Mononuclear cell (primary cell): ENCODE measurements at regions not wholly inside any gene's neighbourhood (a gene's known extent, or its start where the extent isn't known, plus 50 kb on each side); places are given as distances from the start of the nearest gene placed in this dataset.

ENCODE experiments used
- H3K27me3 ChIP-seq: 2 replicates; pipeline ENCODE4 v1.6.0; 2011; ENCODE audit warnings: low read length, control low read depth; ENCODE audit not compliant: insufficient read depth
- H3K4me1 ChIP-seq: 2 replicates; pipeline ENCODE4 v1.5.1; 2011; ENCODE audit warnings: mild to moderate bottlenecking, low read length, control low read depth; ENCODE audit not compliant: insufficient read depth
- H3K4me3 ChIP-seq: 2 replicates; pipeline ENCODE4 v1.5.1; 2011; ENCODE audit warnings: mild to moderate bottlenecking, low read length, moderate library complexity
- H3K9me3 ChIP-seq: 2 replicates; pipeline ENCODE4 v1.5.1; 2011; ENCODE audit warnings: low read depth, mild to moderate bottlenecking, control low read depth, low read length

GRCh38 chr13:103539265-103539664, 473.0 kb upstream of the SLC10A2 start:
- Histone ChIP-seq H3K4me3 (no peak overlapping the region), H3K27me3 (no peaks in the 10 kb centered on the region), H3K4me1 (no peaks in the 10 kb centered on the region), H3K9me3 (no peaks in the 10 kb centered on the region)

- no peaks in the 10 kb centered on the region for H3K4me1 ChIP-seq
- H3K9me3 ChIP-seq = no peaks in the 10 kb centered on the region
Measured at GRCh38 chr13:103537616-103538015, 471.4 kb upstream of the SLC10A2 start.

GRCh38 chr13:103531278-103531677, 465.1 kb upstream of the SLC10A2 start:
- Histone ChIP-seq H3K4me1 (no peaks in the 10 kb centered on the region), H3K27me3 (no peaks in the 10 kb centered on the region), H3K9me3 (peaks cover 5% of the 10 kb centered on the region), H3K4me3 (no peak overlapping the region)

More at GRCh38 chr13:103537616-103538015, 471.4 kb upstream of the SLC10A2 start:
- H3K27me3 ChIP-seq = no peaks in the 10 kb centered on the region
- H3K4me3 ChIP-seq = no peak overlapping the region

GRCh38 chr13:103528437-103528836, 462.2 kb upstream of the SLC10A2 start:
- Histone ChIP-seq H3K9me3 (peaks cover 5% of the 10 kb centered on the region), H3K4me3 (no peak overlapping the region)

GRCh38 chr13:103525530-103525929, 459.3 kb upstream of the SLC10A2 start:
- no peak overlapping the region for H3K4me3 ChIP-seq
- no peaks in the 10 kb centered on the region for H3K27me3 ChIP-seq
- H3K9me3 ChIP-seq = no peaks in the 10 kb centered on the region
- H3K4me1 ChIP-seq = no peaks in the 10 kb centered on the region

More at GRCh38 chr13:103528437-103528836, 462.2 kb upstream of the SLC10A2 start:
- Histone ChIP-seq H3K4me1 (no peaks in the 10 kb centered on the region), H3K27me3 (no peaks in the 10 kb centered on the region)

- Histone ChIP-seq H3K27me3 (no peaks in the 10 kb centered on the region), H3K4me3 (no peak overlapping the region), H3K4me1 (no peaks in the 10 kb centered on the region), H3K9me3 (no peaks in the 10 kb centered on the region)
Measured at GRCh38 chr13:103523858-103524257, 457.6 kb upstream of the SLC10A2 start.

GRCh38 chr13:103521532-103521931, 455.3 kb upstream of the SLC10A2 start:
- Histone ChIP-seq H3K4me3 (no peak overlapping the region), H3K4me1 (no peaks in the 10 kb centered on the region)

GRCh38 chr13:103517768-103518102, 451.5 kb upstream of the SLC10A2 start:
- H3K27me3 ChIP-seq = no peaks in the 10 kb centered on the region
- H3K9me3 ChIP-seq = no peaks in the 10 kb centered on the region
- no peaks in the 10 kb centered on the region for H3K4me1 ChIP-seq
- no peak overlapping the region for H3K4me3 ChIP-seq

More at GRCh38 chr13:103521532-103521931, 455.3 kb upstream of the SLC10A2 start:
- Histone ChIP-seq H3K9me3 (no peaks in the 10 kb centered on the region), H3K27me3 (no peaks in the 10 kb centered on the region)

GRCh38 chr13:103517066-103517767, 451.0 kb upstream of the SLC10A2 start:
- H3K4me3 ChIP-seq = no peak overlapping the region
- no peaks in the 10 kb centered on the region for H3K4me1 ChIP-seq
- no peaks in the 10 kb centered on the region for H3K27me3 ChIP-seq
- no peaks in the 10 kb centered on the region for H3K9me3 ChIP-seq

- H3K4me3 ChIP-seq = no peak overlapping the region
- no peaks in the 10 kb centered on the region for H3K9me3 ChIP-seq
- H3K4me1 ChIP-seq = no peaks in the 10 kb centered on the region
- H3K27me3 ChIP-seq = no peaks in the 10 kb centered on the region
Measured at GRCh38 chr13:103516015-103516795, 450.0 kb upstream of the SLC10A2 start.

- Histone ChIP-seq H3K4me1 (no peaks in the 10 kb centered on the region), H3K9me3 (no peaks in the 10 kb centered on the region), H3K27me3 (no peaks in the 10 kb centered on the region), H3K4me3 (no peak overlapping the region)
Measured at GRCh38 chr13:103515410-103515809, 449.2 kb upstream of the SLC10A2 start.

- Histone ChIP-seq H3K27me3 (no peaks in the 10 kb centered on the region), H3K4me1 (no peaks in the 10 kb centered on the region), H3K4me3 (no peak overlapping the region)
Measured at GRCh38 chr13:103514619-103515018, 448.4 kb upstream of the SLC10A2 start.

GRCh38 chr13:103514188-103514587, 448.0 kb upstream of the SLC10A2 start:
- Histone ChIP-seq H3K27me3 (no peaks in the 10 kb centered on the region), H3K4me1 (no peaks in the 10 kb centered on the region), H3K4me3 (no peak overlapping the region), H3K9me3 (no peaks in the 10 kb centered on the region)

More at GRCh38 chr13:103514619-103515018, 448.4 kb upstream of the SLC10A2 start:
- no peaks in the 10 kb centered on the region for H3K9me3 ChIP-seq

- H3K4me1 ChIP-seq = no peaks in the 10 kb centered on the region
- no peaks in the 10 kb centered on the region for H3K9me3 ChIP-seq
- H3K27me3 ChIP-seq = no peaks in the 10 kb centered on the region
- H3K4me3 ChIP-seq = no peak overlapping the region
Measured at GRCh38 chr13:103510007-103510535, 443.9 kb upstream of the SLC10A2 start.

- H3K27me3 ChIP-seq = no peaks in the 10 kb centered on the region
- H3K9me3 ChIP-seq = peaks cover 5% of the 10 kb centered on the region
- H3K4me1 ChIP-seq = no peaks in the 10 kb centered on the region
- H3K4me3 ChIP-seq = no peak overlapping the region
Measured at GRCh38 chr13:103497404-103497803, 431.2 kb upstream of the SLC10A2 start.
